Stomach (tissue), 8 donors: ENCODE measurements at regions not wholly inside any gene's neighbourhood (a gene's known extent, or its start where the extent isn't known, plus 50 kb on each side); places are given as distances from the start of the nearest gene placed in this dataset.

Experiments
- DNase-seq, 2 donors: peaks; one replicate each; pipeline versions ENCODE4 v3.0.0 to v3.0.0-alpha.2; 2013 to 2019
- H3K27ac ChIP-seq, 5 donors: fragments of 200-600 bp in 4 of 5; sonication (generic) in 4 of 5; one replicate each; pipeline ENCODE4 v1.5.1; 2013 to 2019; ENCODE audit warnings: mild to moderate bottlenecking in 1 of 5, moderate library complexity in 1 of 5
- H3K27me3 ChIP-seq, 3 donors: fragments of 200-600 bp; sonication (generic); one replicate each; pipeline ENCODE4 v1.5.1; 2017 to 2019; ENCODE audit warnings: mixed run types in 1 of 3
- H3K36me3 ChIP-seq, 4 donors: fragments of 200-600 bp; sonication (generic); 1 replicate in 3 of 4; 2 replicates in 1 of 4; pipeline ENCODE4 v1.5.1; 2016 to 2019
- H3K4me1 ChIP-seq, 4 donors: fragments of 200-600 bp; sonication (generic); one replicate each; pipeline ENCODE4 v1.5.1; 2016 to 2019
- H3K4me3 ChIP-seq, 4 donors: fragments of 200-600 bp; sonication (generic) in 3 of 4; one replicate each; pipeline ENCODE4 v1.5.1; 2016 to 2019; ENCODE audit warnings: mild to moderate bottlenecking in 1 of 4
- H3K9me3 ChIP-seq, 4 donors: fragments of 200-600 bp; sonication (generic); one replicate each; pipeline ENCODE4 v1.5.1; 2016 to 2019
- CTCF ChIP-seq, 7 experiments: fragments of 450-650 bp in 4 of 7; fragments of 200-600 bp in 3 of 7; sonication (generic) in 3 of 7; IDR thresholded peaks; one replicate each; pipeline ENCODE4 v1.5.1; 2016 to 2019; ENCODE audit warnings: antibody characterized with exemption in 7 of 7, control low read depth in 2 of 7, mild to moderate bottlenecking in 1 of 7
- EP300 ChIP-seq: sonication (generic); formaldehyde crosslinking; IDR thresholded peaks from one replicate; pipeline ENCODE4 v1.6.1; 2017; ENCODE audit warnings: antibody characterized with exemption
- POLR2A ChIP-seq, 4 donors: fragments of 450-650 bp; IDR thresholded peaks; one replicate each; pipeline ENCODE4 v1.6.1; 2016; ENCODE audit warnings: antibody characterized with exemption in 4 of 4, control low read depth in 2 of 4, mild to moderate bottlenecking in 1 of 4, moderate library complexity in 1 of 4
- POLR2AphosphoS5 ChIP-seq, 3 donors: sonication (generic); formaldehyde crosslinking; IDR thresholded peaks; one replicate each; pipeline ENCODE4 v1.6.1; 2016; ENCODE audit warnings: antibody characterized with exemption in 3 of 3
- WGBS, 5 donors: extraction: QIAGEN DNeasy Blood & Tissue Kit in 3 of 5; methylation state at CpG; one replicate each; pipeline versions ENCODE4 v1.1.5 to v1.1.7; 2013 to 2018; 5-methylcytosine and 5-hydroxymethylcytosine counted together
- intact Hi-C: fragments of 100-400 bp; cut with DNase I; formaldehyde crosslinking; loops from one replicate; pipeline ENCODE4 v1.15.1; 2023; ENCODE audit warnings: low total_unique reads
- donor health status: healthy with polysubstance abuse.
- donor health status: Bipolar disorder and iron deficiency.
- donor health status: healthy.

- TF ChIP-seq POLR2A (IDR thresholded peaks at IDR 0.05) (no peak), CTCF (IDR thresholded peaks at IDR 0.05) (no peak), EP300 (no peak), POLR2AphosphoS5 (IDR thresholded peaks at IDR 0.05) (no peak)
- Histone ChIP-seq H3K27ac (no peak overlapping the region), H3K27me3 (no peaks in the 10 kb centered on the region), H3K4me3 (no peak overlapping the region), H3K4me1 (no peaks in the 10 kb centered on the region), H3K36me3 (no peaks in the 10 kb centered on the region), H3K9me3 (peaks cover 0 to 49% (median 14%) of the 10 kb centered on the region in 4 donors)
- 88 to 100% (median 89%) methylated on average over 2 to 5 of the region's 5 CpGs for WGBS, 5 donors
- DNase-seq = no peak
- intact Hi-C loops = no loop called here
Measured at GRCh38 chr7:34552502-34552901, 105.5 kb upstream of the NPSR1 start.

GRCh38 chr7:34558022-34558421 is 100.0 kb upstream of the NPSR1 start:
- no peaks in the 10 kb centered on the region for H3K27me3 ChIP-seq
- peaks cover 0 to 53% (median 8%) of the 10 kb centered on the region in 4 donors for H3K9me3 ChIP-seq
- no peak overlapping the region for H3K4me3 ChIP-seq
- no peaks in the 10 kb centered on the region for H3K36me3 ChIP-seq
- H3K4me1 ChIP-seq = no peaks in the 10 kb centered on the region
- H3K27ac ChIP-seq = no peak overlapping the region
- intact Hi-C loops = no loop called here
- 86 to 95% (median 90%) methylated on average over 4 of the region's 4 CpGs for WGBS, 5 donors
- TF ChIP-seq POLR2A (IDR thresholded peaks at IDR 0.05) (no peak), POLR2AphosphoS5 (IDR thresholded peaks at IDR 0.05) (no peak), EP300 (no peak), CTCF (IDR thresholded peaks at IDR 0.05) (no peak)
- DNase-seq = no peak

- no peak overlapping the region for H3K4me3 ChIP-seq
- no peaks in the 10 kb centered on the region for H3K4me1 ChIP-seq
- no peak for DNase-seq
- 77 to 88% (median 85%) methylated on average over 7 of the region's 7 CpGs for WGBS, 5 donors
- no peak overlapping the region for H3K27ac ChIP-seq
- intact Hi-C loops = no loop called here
- no peaks in the 10 kb centered on the region for H3K36me3 ChIP-seq
- no peak for TF ChIP-seq CTCF (IDR thresholded peaks at IDR 0.05)
- TF ChIP-seq POLR2AphosphoS5 (IDR thresholded peaks at IDR 0.05) = no peak
- TF ChIP-seq EP300 = no peak
- no peak for TF ChIP-seq POLR2A (IDR thresholded peaks at IDR 0.05)
- H3K27me3 ChIP-seq = no peaks in the 10 kb centered on the region
- H3K9me3 ChIP-seq = peaks cover 0 to 9% (median 4%) of the 10 kb centered on the region in 4 donors
Measured at GRCh38 chr7:34564091-34564490, 93.9 kb upstream of the NPSR1 start.

- Histone ChIP-seq H3K36me3 (no peaks in the 10 kb centered on the region), H3K9me3 (peaks cover 0 to under 1% (median under 1%) of the 10 kb centered on the region in 4 donors), H3K4me1 (no peaks in the 10 kb centered on the region), H3K27ac (no peak overlapping the region), H3K27me3 (no peaks in the 10 kb centered on the region), H3K4me3 (no peak overlapping the region)
- intact Hi-C loops = no loop called here
- TF ChIP-seq CTCF (IDR thresholded peaks at IDR 0.05) (no peak), POLR2AphosphoS5 (IDR thresholded peaks at IDR 0.05) (no peak), POLR2A (IDR thresholded peaks at IDR 0.05) (no peak), EP300 (no peak)
- WGBS, 5 donors = 32 to 65% (median 50%) methylated on average over 1 of the region's 1 CpG
- no peak for DNase-seq
Measured at GRCh38 chr7:34567906-34568305, 90.1 kb upstream of the NPSR1 start.
